ENCODE measurements at regions not wholly inside any gene's neighbourhood (a gene's known extent, or its start where the extent isn't known, plus 50 kb on each side); places are given as distances from the start of the nearest gene placed in this dataset.
"Not testable (repeated sequence)": the region's sequence is repeated elsewhere in the genome, so short reads cannot be mapped to it uniquely, and the experiment has no call there.

DNA sequence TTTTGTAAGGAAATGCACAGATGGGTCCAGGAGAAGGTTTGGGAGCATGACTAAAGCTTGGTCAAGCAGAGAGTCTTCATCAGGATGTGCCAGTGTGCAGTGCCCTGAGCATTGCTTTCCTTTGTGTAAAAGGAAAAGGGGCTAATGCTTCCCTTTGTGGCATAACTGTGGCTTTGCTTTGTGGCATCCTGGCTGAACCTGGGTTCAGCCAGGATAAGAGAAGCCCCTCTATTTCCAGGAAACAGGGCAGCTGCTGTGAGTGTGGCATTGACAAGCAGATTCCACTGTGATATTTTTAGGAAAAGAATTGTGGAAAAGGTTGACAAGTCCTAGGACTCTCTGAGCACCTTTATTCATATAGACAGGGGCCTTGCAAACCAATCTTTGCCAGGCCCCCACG is 193.4 kb upstream of the CXCL12 start:
- H3K27ac ChIP-seq, result no peak overlapping the region
- no peaks in the 10 kb centered on the region for H3K36me3 ChIP-seq (replicated peaks)
- in situ Hi-C loops (cut with HindIII; ENCODE audit: low pct_ligation_motif_present, low sequenced_read_pairs), result no loop called here
- TF ChIP-seq, protein P1, sequence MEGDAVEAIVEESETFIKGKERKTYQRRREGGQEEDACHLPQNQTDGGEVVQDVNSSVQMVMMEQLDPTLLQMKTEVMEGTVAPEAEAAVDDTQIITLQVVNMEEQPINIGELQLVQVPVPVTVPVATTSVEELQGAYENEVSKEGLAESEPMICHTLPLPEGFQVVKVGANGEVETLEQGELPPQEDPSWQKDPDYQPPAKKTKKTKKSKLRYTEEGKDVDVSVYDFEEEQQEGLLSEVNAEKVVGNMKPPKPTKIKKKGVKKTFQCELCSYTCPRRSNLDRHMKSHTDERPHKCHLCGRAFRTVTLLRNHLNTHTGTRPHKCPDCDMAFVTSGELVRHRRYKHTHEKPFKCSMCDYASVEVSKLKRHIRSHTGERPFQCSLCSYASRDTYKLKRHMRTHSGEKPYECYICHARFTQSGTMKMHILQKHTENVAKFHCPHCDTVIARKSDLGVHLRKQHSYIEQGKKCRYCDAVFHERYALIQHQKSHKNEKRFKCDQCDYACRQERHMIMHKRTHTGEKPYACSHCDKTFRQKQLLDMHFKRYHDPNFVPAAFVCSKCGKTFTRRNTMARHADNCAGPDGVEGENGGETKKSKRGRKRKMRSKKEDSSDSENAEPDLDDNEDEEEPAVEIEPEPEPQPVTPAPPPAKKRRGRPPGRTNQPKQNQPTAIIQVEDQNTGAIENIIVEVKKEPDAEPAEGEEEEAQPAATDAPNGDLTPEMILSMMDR (IDR thresholded peaks at IDR 0.05; ENCODE audit: low read depth, low read length, missing control alignments), result no peak
- no peaks in the 10 kb centered on the region for H3K27me3 ChIP-seq (replicated peaks)
- no peak for DNase-seq
- no peak overlapping the region for H3K4me3 ChIP-seq (ENCODE audit: low read depth, low read length)

DNA sequence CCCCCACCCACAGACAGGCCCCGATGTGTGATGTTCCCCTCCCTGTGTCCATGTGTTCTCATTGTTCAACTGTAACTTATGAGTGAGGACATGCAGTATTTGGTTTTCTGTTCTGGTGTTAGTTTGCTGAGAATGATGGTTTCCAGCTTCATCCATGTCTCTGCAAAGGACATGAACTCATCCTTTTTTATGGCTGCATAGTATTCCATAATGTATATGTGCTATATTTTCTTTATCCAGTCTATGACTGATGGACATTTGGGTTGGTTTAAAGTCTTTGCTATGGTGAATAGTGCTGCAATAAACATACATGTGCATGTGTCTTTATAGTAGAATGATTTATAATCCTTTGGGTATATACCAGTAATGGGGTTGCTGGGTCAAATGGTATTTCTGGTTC is 194.1 kb upstream of the CXCL12 start:
- H3K27me3 ChIP-seq (replicated peaks); H3K4me3 ChIP-seq (ENCODE audit: low read depth, low read length); in situ Hi-C loops (cut with HindIII; ENCODE audit: low pct_ligation_motif_present, low sequenced_read_pairs); H3K27ac ChIP-seq; DNase-seq; H3K36me3 ChIP-seq (replicated peaks): not testable (repeated sequence)

GRCh38 chr10:44581996-44582395 is 197.1 kb upstream of the CXCL12 start:
- no peak overlapping the region for H3K4me3 ChIP-seq (ENCODE audit: low read depth, low read length)
- no peak overlapping the region for H3K27ac ChIP-seq
- no peak for DNase-seq
- in situ Hi-C loops (cut with HindIII; ENCODE audit: low pct_ligation_motif_present, low sequenced_read_pairs), result no loop called here
- no peaks in the 10 kb centered on the region for H3K36me3 ChIP-seq (replicated peaks)
- no peaks in the 10 kb centered on the region for H3K27me3 ChIP-seq (replicated peaks)
- TF ChIP-seq, protein P1 (IDR thresholded peaks at IDR 0.05; ENCODE audit: low read depth, low read length, missing control alignments), result no peak

- Histone ChIP-seq H3K36me3 (replicated peaks) (no peaks in the 10 kb centered on the region), H3K27ac (no peak overlapping the region), H3K4me3 (ENCODE audit: low read depth, low read length) (no peak overlapping the region), H3K27me3 (replicated peaks) (no peaks in the 10 kb centered on the region)
- TF ChIP-seq, protein P1 (IDR thresholded peaks at IDR 0.05; ENCODE audit: low read depth, low read length, missing control alignments), result no peak
- no peak for DNase-seq
- in situ Hi-C loops (cut with HindIII; ENCODE audit: low pct_ligation_motif_present, low sequenced_read_pairs), result no loop called here
These were observed 202.8 kb upstream of the CXCL12 start for GRCh38 chr10:44587488-44588318.

DNA sequence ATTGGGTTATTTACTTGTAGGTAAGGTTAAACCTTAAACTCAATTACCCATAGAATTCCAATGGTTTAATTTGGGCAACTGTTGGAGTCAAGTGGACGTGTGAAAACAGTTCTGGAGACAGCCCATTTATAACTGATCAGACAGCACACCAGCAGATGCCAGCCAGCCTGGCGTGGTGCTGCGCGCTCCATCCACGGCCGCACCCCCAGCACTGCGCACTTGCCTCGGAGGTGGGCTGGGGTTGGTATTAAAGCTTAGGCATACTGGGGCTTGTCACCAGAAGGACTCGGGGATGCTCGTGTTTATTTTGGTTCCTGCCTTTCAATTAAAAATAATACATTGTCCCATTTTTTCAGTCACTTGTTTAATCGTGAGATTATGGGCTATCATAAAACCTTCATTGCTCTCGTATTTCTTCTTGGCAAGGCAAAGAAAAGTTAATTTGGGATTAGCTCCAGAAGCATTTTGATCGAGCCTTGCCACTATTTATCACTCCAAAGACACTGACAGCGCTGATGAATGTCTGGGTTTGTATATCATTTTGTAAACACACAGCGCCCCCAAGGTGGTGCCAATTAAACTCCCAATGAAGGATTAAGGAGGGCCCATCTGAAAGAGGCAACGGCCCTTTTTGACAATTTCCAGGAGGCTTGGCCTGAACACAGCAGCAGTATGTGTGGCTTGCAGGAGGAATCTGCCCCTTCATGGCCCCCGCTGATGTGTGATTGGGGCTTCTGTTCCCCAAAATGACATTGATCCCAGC is 204.5 kb upstream of the CXCL12 start:
- H3K27me3 ChIP-seq (replicated peaks), result no peaks in the 10 kb centered on the region
- TF ChIP-seq, protein P1 (IDR thresholded peaks at IDR 0.05; ENCODE audit: low read depth, low read length, missing control alignments), result no peak

DNA sequence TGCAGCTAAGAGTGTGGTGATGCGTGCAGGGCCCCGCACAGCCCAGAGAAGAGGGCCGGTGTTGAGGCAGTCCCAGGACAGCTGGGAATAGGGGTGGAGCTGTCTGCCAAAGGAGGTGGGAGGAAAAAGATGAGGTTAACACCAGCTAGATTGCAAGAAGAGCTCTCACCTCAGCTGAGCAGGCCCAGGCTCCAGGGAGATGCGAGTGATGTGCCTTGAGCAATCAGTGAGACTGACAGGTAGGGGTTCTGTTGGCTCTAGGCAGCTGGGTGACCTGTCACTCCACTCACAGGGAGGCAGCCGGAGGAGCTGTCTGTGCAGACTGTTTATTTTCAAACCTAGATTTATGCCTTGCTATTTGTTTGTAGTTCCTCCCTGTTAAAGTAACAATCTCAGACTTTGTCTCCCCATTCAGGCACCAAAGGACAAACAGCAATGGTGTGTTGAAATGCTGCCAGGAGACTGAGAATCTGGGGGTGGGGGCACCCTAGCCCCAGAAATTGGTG is 205.1 kb upstream of the CXCL12 start:
- no peak for DNase-seq
- Histone ChIP-seq H3K36me3 (replicated peaks) (no peaks in the 10 kb centered on the region), H3K27ac (no peak overlapping the region), H3K27me3 (replicated peaks) (no peaks in the 10 kb centered on the region), H3K4me3 (ENCODE audit: low read depth, low read length) (no peak overlapping the region)
- in situ Hi-C loops (cut with HindIII; ENCODE audit: low pct_ligation_motif_present, low sequenced_read_pairs), result no loop called here
- TF ChIP-seq, protein P1 (IDR thresholded peaks at IDR 0.05; ENCODE audit: low read depth, low read length, missing control alignments), result no peak

More for the DNA sequence above, 204.5 kb upstream of the CXCL12 start:
- Histone ChIP-seq H3K27ac (no peak overlapping the region), H3K4me3 (ENCODE audit: low read depth, low read length) (no peak overlapping the region), H3K36me3 (replicated peaks) (no peaks in the 10 kb centered on the region)
- no peak for DNase-seq
- in situ Hi-C loops (cut with HindIII; ENCODE audit: low pct_ligation_motif_present, low sequenced_read_pairs), result no loop called here
